Lung (tissue), 11 donors: ENCODE measurements at regions not wholly inside any gene's neighbourhood (a gene's known extent, or its start where the extent isn't known, plus 50 kb on each side); places are given as distances from the start of the nearest gene placed in this dataset.

Source experiments
- ATAC-seq: fragments of 200-7000 bp; cut with Tn5 transposase; one replicate; pipeline ENCODE4 v1.9.1; 2020; ENCODE audit warnings: moderate number of reproducible peaks; ENCODE audit not compliant: insufficient read depth, low FRiP score
- DNase-seq, 3 donors: peaks; one replicate each; pipeline ENCODE4 v3.0.0-alpha.2; 2013 to 2017
- H3K27ac ChIP-seq, 2 donors: one replicate each; pipeline ENCODE4 v1.5.1; 2013; ENCODE audit warnings: mild to moderate bottlenecking in 2 of 2, moderate library complexity in 2 of 2, control low read depth in 1 of 2, inconsistent platforms in 1 of 2, low read depth in 1 of 2, low read length in 1 of 2
- H3K27me3 ChIP-seq, 3 donors: one replicate each; pipeline ENCODE4 v1.5.1; 2013; ENCODE audit warnings: low read length in 2 of 3; ENCODE audit not compliant: control insufficient read depth in 3 of 3, insufficient read depth in 3 of 3
- H3K36me3 ChIP-seq, 4 donors: one replicate each; pipeline ENCODE4 v1.5.1; 2013; ENCODE audit warnings: low read length in 4 of 4, mild to moderate bottlenecking in 1 of 4, moderate library complexity in 1 of 4; ENCODE audit not compliant: control insufficient read depth in 4 of 4, insufficient read depth in 4 of 4
- H3K4me1 ChIP-seq, 5 donors: one replicate each; pipeline ENCODE4 v1.5.1; 2013; ENCODE audit warnings: low read length in 5 of 5, mild to moderate bottlenecking in 2 of 5, moderate library complexity in 1 of 5; ENCODE audit not compliant: control insufficient read depth in 5 of 5, insufficient read depth in 5 of 5
- H3K4me3 ChIP-seq: one replicate; pipeline ENCODE4 v1.5.1; 2013; ENCODE audit warnings: mild to moderate bottlenecking, control low read depth, moderate library complexity
- H3K9ac ChIP-seq, 2 donors: one replicate each; pipeline ENCODE4 v1.5.1; 2013; ENCODE audit warnings: low read length in 2 of 2, control low read depth in 1 of 2; ENCODE audit not compliant: insufficient read depth in 1 of 2
- H3K9me3 ChIP-seq, 4 donors: one replicate each; pipeline ENCODE4 v1.5.1; 2013; ENCODE audit warnings: low read length in 3 of 4, mild to moderate bottlenecking in 1 of 4, moderate library complexity in 1 of 4; ENCODE audit not compliant: control insufficient read depth in 4 of 4, insufficient read depth in 3 of 4
- CTCF ChIP-seq: IDR thresholded peaks from 2 replicates; pipeline ENCODE4 v1.5.1; 2012; ENCODE audit warnings: mild to moderate bottlenecking; ENCODE audit errors: control extremely low read depth, extremely low read depth
- WGBS, 2 donors: extraction: QIAGEN DNeasy Blood & Tissue Kit; methylation state at CpG; one replicate each; pipeline ENCODE4 v1.1.7; 2013; 5-methylcytosine and 5-hydroxymethylcytosine counted together
- donor health status: control.
- donor health status: control.
- donor health status: Bipolar disorder and iron deficiency.
- donor health status: healthy.
- donor health status: DM: yes; HTN: yes; CAD: no.

DNA sequence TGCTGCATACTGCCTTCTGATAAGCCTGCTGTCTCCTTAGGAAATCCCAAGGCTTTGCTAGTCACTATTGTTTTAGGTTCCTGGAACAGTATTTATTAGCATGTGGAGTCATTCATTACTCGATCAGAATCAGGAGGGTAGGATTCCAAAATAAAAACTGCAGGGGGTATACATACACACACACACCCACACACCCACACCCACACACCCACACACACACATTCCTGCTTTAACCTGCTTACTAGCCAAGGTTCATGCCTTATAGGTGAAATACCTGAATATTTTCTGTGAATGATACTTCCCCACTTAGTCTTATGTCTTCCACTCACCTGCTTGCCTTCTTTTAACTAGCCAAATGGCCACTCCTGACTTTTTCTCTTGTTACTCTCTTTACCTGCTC, 325.1 kb downstream of the ADGRL2 start:
- H3K4me1 ChIP-seq: no peaks in the 10 kb centered on the region
- no peaks in the 10 kb centered on the region for H3K36me3 ChIP-seq
- TF ChIP-seq CTCF: no peak
- H3K9ac ChIP-seq: no peak overlapping the region
- no peak overlapping the region for H3K4me3 ChIP-seq
- WGBS, 2 donors: 59 to 82% methylated on average over 1 of the region's 1 CpG
- H3K9me3 ChIP-seq: no peaks in the 10 kb centered on the region
- ATAC-seq (no peak), DNase-seq (no peak)
- no peak overlapping the region for H3K27ac ChIP-seq
- H3K27me3 ChIP-seq: no peaks in the 10 kb centered on the region

DNA sequence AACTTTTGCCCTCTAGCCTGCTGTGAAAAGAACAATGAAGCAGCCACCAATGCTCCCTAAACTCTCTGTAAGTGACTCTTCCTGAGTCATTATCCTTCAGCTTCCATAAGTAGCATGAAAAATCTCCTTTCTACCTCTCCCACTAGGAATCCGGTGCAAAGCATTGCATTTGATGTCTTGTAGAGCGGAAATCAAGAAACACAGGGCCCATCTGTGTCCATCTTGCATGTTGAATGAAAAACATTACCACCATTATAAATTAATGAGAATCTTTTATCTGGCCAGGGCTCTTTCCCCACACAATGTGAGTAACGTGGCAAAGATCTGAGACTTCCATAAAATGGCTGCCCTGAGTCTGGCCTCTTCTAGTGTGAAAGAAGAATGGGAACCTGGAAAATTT, 324.4 kb downstream of the ADGRL2 start:
- Histone ChIP-seq H3K9me3 (no peaks in the 10 kb centered on the region), H3K27ac (no peak overlapping the region), H3K27me3 (no peaks in the 10 kb centered on the region), H3K9ac (no peak overlapping the region), H3K4me3 (no peak overlapping the region), H3K4me1 (no peaks in the 10 kb centered on the region), H3K36me3 (no peaks in the 10 kb centered on the region)
- no peak for ATAC-seq
- DNase-seq: no peak
- no peak for TF ChIP-seq CTCF
- WGBS, 2 donors: 89 to 90% methylated on average over 3 of the region's 3 CpGs

GRCh38 chr1:82121421-82121820, 320.7 kb downstream of the ADGRL2 start:
- WGBS, 2 donors: 91 to 96% methylated on average over 2 of the region's 2 CpGs
- H3K27ac ChIP-seq: no peak overlapping the region
- ATAC-seq (no peak), DNase-seq (no peak)
- no peak overlapping the region for H3K4me3 ChIP-seq
- no peaks in the 10 kb centered on the region for H3K36me3 ChIP-seq
- no peaks in the 10 kb centered on the region for H3K4me1 ChIP-seq
- no peak for TF ChIP-seq CTCF
- H3K27me3 ChIP-seq: no peaks in the 10 kb centered on the region
- no peaks in the 10 kb centered on the region for H3K9me3 ChIP-seq
- no peak overlapping the region for H3K9ac ChIP-seq

- Histone ChIP-seq H3K27me3 (no peaks in the 10 kb centered on the region), H3K27ac (no peak overlapping the region), H3K4me3 (no peak overlapping the region), H3K4me1 (peaks cover 0 to 5% (median 0%) of the 10 kb centered on the region in 5 donors), H3K36me3 (no peaks in the 10 kb centered on the region), H3K9ac (no peak overlapping the region), H3K9me3 (no peaks in the 10 kb centered on the region)
- TF ChIP-seq CTCF: no peak
- ATAC-seq (no peak), DNase-seq (peak in 2 of 3 donors; percentile 13 to 14)
- 70 to 83% methylated on average over 7 of the region's 7 CpGs for WGBS, 2 donors
Observed at GRCh38 chr1:82116105-82116504, 315.4 kb downstream of the ADGRL2 start.
